Adrenal gland (tissue), 9 donors: ENCODE measurements at regions not wholly inside any gene's neighbourhood (a gene's known extent, or its start where the extent isn't known, plus 50 kb on each side); places are given as distances from the start of the nearest gene placed in this dataset.

Source experiments
- DNase-seq, 7 donors: peaks; one replicate each; pipeline ENCODE4 v3.0.0-alpha.2; 2019 to 2020
- H3K27ac ChIP-seq, 5 donors: fragments of 200-600 bp; sonication (generic) in 4 of 5; 1 replicate in 3 of 5; 2 replicates in 2 of 5; pipeline versions ENCODE4 v1.5.1 to v1.8.0; 2016 to 2020; ENCODE audit warnings: mild to moderate bottlenecking in 1 of 5
- H3K27me3 ChIP-seq: fragments of 200-600 bp; 2 replicates; pipeline ENCODE4 v1.8.0; 2021
- H3K36me3 ChIP-seq, 2 donors: fragments of 200-600 bp; replicated peaks in 1 of 2; 1 replicate in 1 of 2; 2 replicates in 1 of 2; pipeline versions ENCODE4 v1.5.1 to v1.8.0; 2018 to 2022
- H3K4me1 ChIP-seq, 2 donors: fragments of 200-600 bp; replicated peaks in 1 of 2; 1 replicate in 1 of 2; 2 replicates in 1 of 2; pipeline versions ENCODE4 v1.5.1 to v1.8.0; 2018 to 2021
- H3K4me3 ChIP-seq, 4 donors: fragments of 200-600 bp; sonication (generic) in 3 of 4; one replicate each; pipeline ENCODE4 v1.5.1; 2016 to 2018
- H3K9me3 ChIP-seq, 3 donors: fragments of 200-600 bp; sonication (generic) in 1 of 3; replicated peaks in 1 of 3; 1 replicate in 2 of 3; 2 replicates in 1 of 3; pipeline versions ENCODE4 v1.5.1 to v1.8.0; 2016 to 2021
- POLR2A ChIP-seq, 2 donors: fragments of 450-650 bp; IDR thresholded peaks; one replicate each; pipeline ENCODE4 v1.6.1; 2017; ENCODE audit warnings: antibody characterized with exemption in 2 of 2, mild to moderate bottlenecking in 2 of 2, moderate library complexity in 1 of 2
- WGBS, 4 donors: extraction: QIAGEN DNeasy Blood & Tissue Kit in 2 of 4; methylation state at CpG; one replicate each; pipeline versions ENCODE4 v1.1.5 to v1.1.7; 2013 to 2017; 5-methylcytosine and 5-hydroxymethylcytosine counted together
- intact Hi-C, 2 donors: fragments of 100-400 bp; cut with DNase I; formaldehyde crosslinking; loops; one replicate each; pipeline versions ENCODE4 v1.14.1 to v1.15.0; 2022 to 2023
- TF ChIP-seq, protein P1 (sequence below), 6 experiments: fragments of 450-650 bp in 4 of 6; fragments of 200-600 bp in 2 of 6; sonication (generic) in 1 of 6; IDR thresholded peaks; 1 replicate in 5 of 6; 2 replicates in 1 of 6; pipeline versions ENCODE4 v1.5.1 to v1.8.0; 2016 to 2021; ENCODE audit warnings: antibody characterized with exemption in 6 of 6, mild to moderate bottlenecking in 2 of 6, moderate library complexity in 1 of 6
- donor health status: healthy with polysubstance abuse.
- donor health status: Bipolar disorder and iron deficiency.
- donor health status: DM: yes; HTN: yes; CAD: no.
- donor health status: DM: no; HTN: no; CAD: no.
- donor health status: DM: no; HTN: no; CAD: no.

DNA sequence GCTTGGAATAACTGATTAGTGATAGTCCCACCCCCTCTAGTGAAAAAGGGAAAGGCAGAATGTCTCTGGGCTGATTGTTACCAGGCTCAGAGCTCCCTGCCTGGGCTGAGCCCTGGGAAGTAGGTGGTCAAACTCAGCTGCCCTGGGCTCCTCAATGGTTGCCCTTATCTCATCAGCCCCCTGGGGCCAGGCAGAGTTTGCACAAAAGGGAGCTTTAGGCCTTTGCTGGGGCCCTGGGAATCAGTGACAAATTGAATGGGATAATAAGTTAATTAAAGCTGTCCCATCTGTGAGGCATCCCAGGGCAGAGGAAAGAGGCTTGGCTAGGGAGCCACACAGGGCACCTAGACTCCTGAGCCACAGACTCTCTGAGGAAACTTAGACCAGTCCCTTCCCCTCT is 89.0 kb downstream of the EFNB1 start:
- peaks cover 16% of the 10 kb centered on the region for H3K27me3 ChIP-seq
- intact Hi-C loops, result no loop called here
- H3K4me1 ChIP-seq, result no peaks in the 10 kb centered on the region
- no peaks in the 10 kb centered on the region for H3K36me3 ChIP-seq
- no peaks in the 10 kb centered on the region for H3K9me3 ChIP-seq
- DNase-seq, result no peak
- TF ChIP-seq POLR2A (IDR thresholded peaks at IDR 0.05), result no peak
- TF ChIP-seq, protein P1, sequence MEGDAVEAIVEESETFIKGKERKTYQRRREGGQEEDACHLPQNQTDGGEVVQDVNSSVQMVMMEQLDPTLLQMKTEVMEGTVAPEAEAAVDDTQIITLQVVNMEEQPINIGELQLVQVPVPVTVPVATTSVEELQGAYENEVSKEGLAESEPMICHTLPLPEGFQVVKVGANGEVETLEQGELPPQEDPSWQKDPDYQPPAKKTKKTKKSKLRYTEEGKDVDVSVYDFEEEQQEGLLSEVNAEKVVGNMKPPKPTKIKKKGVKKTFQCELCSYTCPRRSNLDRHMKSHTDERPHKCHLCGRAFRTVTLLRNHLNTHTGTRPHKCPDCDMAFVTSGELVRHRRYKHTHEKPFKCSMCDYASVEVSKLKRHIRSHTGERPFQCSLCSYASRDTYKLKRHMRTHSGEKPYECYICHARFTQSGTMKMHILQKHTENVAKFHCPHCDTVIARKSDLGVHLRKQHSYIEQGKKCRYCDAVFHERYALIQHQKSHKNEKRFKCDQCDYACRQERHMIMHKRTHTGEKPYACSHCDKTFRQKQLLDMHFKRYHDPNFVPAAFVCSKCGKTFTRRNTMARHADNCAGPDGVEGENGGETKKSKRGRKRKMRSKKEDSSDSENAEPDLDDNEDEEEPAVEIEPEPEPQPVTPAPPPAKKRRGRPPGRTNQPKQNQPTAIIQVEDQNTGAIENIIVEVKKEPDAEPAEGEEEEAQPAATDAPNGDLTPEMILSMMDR (IDR thresholded peaks at IDR 0.05), result no peak
- no peak overlapping the region for H3K27ac ChIP-seq
- H3K4me3 ChIP-seq, result no peak overlapping the region

DNA sequence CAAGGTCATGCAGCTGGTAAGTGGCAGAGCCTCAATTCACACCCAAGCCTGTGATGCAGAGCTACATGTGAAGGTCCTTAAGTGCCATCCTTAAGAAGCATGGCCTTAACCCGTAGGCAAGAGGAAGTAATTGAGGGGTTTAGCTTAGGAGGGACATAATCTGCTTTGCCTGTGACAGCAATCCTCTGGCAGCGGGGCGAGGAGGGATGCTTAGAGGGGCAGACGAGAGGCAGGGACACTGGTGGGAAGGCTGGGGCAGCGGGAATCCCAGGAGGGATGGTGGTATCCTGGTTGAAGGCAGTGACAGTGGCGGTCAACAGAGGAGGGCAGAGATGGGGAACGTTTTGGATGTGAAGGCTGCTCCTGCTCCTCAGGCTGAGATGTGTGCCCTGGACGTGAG is 88.1 kb downstream of the EFNB1 start:
- Histone ChIP-seq H3K4me3 (no peak overlapping the region), H3K36me3 (no peaks in the 10 kb centered on the region), H3K9me3 (no peaks in the 10 kb centered on the region), H3K4me1 (no peaks in the 10 kb centered on the region), H3K27me3 (peaks cover 16% of the 10 kb centered on the region), H3K27ac (no peak overlapping the region)
- intact Hi-C loops, result no loop called here
- WGBS, 4 donors, result 73 to 85% (median 82%) methylated on average over 7 to 8 of the region's 8 CpGs
- TF ChIP-seq POLR2A (IDR thresholded peaks at IDR 0.05), result no peak
- TF ChIP-seq, protein P1 (IDR thresholded peaks at IDR 0.05), result no peak
- DNase-seq, result no peak

DNA sequence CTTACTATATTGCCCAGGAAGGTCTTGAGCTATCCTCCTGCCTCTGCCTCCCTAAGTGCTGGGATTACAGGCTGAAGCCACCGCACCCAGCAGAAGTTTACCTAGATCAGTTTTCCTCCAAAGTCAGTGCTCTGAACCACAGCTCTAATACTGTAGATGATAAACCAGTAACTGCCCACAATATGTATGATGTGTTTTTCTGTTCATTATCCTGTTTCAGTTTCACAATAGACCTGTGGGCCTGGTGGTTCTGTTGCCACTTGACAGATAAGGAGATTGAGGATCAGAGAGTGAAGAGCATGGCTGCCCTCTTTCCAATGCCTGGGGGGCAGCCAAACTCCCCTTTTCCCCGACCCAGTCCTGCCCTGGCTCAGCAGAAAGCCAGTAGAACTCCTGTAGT is 87.0 kb downstream of the EFNB1 start:
- no peak for DNase-seq
- intact Hi-C loops, result no loop called here
- WGBS, 4 donors, result 67 to 78% (median 75%) methylated on average over 2 of the region's 2 CpGs; no CpG with 5 or more reads in 1 of the 4 donors
- no peaks in the 10 kb centered on the region for H3K4me1 ChIP-seq
- H3K27ac ChIP-seq, result peak overlapping the region in 1 of 5 donors; percentile 40
- no peaks in the 10 kb centered on the region for H3K36me3 ChIP-seq
- H3K9me3 ChIP-seq, result no peaks in the 10 kb centered on the region
- H3K27me3 ChIP-seq, result peaks cover 11% of the 10 kb centered on the region
- H3K4me3 ChIP-seq, result no peak overlapping the region
- TF ChIP-seq, protein P1 (IDR thresholded peaks at IDR 0.05), result no peak
- no peak for TF ChIP-seq POLR2A (IDR thresholded peaks at IDR 0.05)

DNA sequence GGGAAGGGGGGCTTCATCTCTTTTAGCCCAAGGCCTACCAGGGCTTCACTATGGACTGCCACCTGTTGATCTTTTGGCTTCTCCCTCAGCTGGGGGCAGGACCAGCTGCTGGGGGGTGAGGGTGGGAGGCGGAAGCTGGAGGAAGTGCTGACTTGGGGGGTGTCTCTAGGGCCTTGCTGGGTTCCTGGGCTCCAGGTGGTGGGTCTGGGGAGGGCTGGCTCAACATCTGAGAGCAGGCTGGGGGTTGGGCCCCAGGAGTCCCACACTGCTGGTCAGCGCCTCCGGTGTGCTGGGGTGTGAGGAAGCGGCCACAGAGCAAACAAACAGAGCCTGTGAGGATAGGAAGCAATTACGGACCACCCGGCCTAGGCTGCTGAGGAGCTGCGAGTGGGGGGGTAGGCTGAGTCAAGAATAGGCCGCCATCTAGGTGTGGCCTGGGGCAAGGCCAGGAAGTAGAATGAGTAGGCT is 85.7 kb downstream of the EFNB1 start:
- 70 to 87% (median 78%) methylated on average over 2 to 8 of the region's 8 CpGs for WGBS, 4 donors
- Histone ChIP-seq H3K36me3 (no peaks in the 10 kb centered on the region), H3K4me3 (no peak overlapping the region), H3K4me1 (no peaks in the 10 kb centered on the region), H3K27me3 (peaks cover 11% of the 10 kb centered on the region), H3K27ac (no peak overlapping the region), H3K9me3 (no peaks in the 10 kb centered on the region)
- no peak for DNase-seq
- no peak for TF ChIP-seq POLR2A (IDR thresholded peaks at IDR 0.05)
- TF ChIP-seq, protein P1 (IDR thresholded peaks at IDR 0.05), result no peak
- intact Hi-C loops, result no loop called here
